HG03039 (cell line): ENCODE measurements at regions not wholly inside any gene's neighbourhood (a gene's known extent, or its start where the extent isn't known, plus 50 kb on each side); places are given as distances from the start of the nearest gene placed in this dataset.

ENCODE experiments used
- ATAC-seq: cut with Tn5 transposase; IDR thresholded peaks from one replicate; pipeline ENCODE4 v1.9.1; 2021; ENCODE audit warnings: mild to moderate bottlenecking, moderate library complexity; ENCODE audit not compliant: unreplicated experiment

- ATAC-seq = no peak
Observed at GRCh38 chr6:137357263-137357947, 136.8 kb downstream of the OLIG3 start.

- ATAC-seq = no peak
Observed at GRCh38 chr6:137353842-137354397, 134.7 kb upstream of the IFNGR1 start.

GRCh38 chr6:137353346-137353745 is 134.2 kb upstream of the IFNGR1 start:
- ATAC-seq = no peak

- no peak for ATAC-seq
Observed at GRCh38 chr6:137352859-137353258, 133.7 kb upstream of the IFNGR1 start.

- no peak for ATAC-seq
Observed at GRCh38 chr6:137351890-137352289, 132.7 kb upstream of the IFNGR1 start.

- ATAC-seq = no peak
Observed at GRCh38 chr6:137350857-137351256, 131.7 kb upstream of the IFNGR1 start.

GRCh38 chr6:137349856-137350830 is 131.0 kb upstream of the IFNGR1 start:
- ATAC-seq = no peak

GRCh38 chr6:137348777-137349176 is 129.6 kb upstream of the IFNGR1 start:
- ATAC-seq = no peak

GRCh38 chr6:137343241-137343640 is 124.1 kb upstream of the IFNGR1 start:
- no peak for ATAC-seq

- no peak for ATAC-seq
Observed at GRCh38 chr6:137342607-137343190, 123.5 kb upstream of the IFNGR1 start.

- ATAC-seq = no peak
Observed at GRCh38 chr6:137341681-137342195, 122.6 kb upstream of the IFNGR1 start.

- no peak for ATAC-seq
Observed at GRCh38 chr6:137339929-137340559, 120.9 kb upstream of the IFNGR1 start.

- ATAC-seq = no peak
Observed at GRCh38 chr6:137334884-137335283, 115.7 kb upstream of the IFNGR1 start.

GRCh38 chr6:137334094-137334493 is 114.9 kb upstream of the IFNGR1 start:
- ATAC-seq = no peak

GRCh38 chr6:137332637-137333280 is 113.6 kb upstream of the IFNGR1 start:
- no peak for ATAC-seq

- no peak for ATAC-seq
Observed at GRCh38 chr6:137323860-137324259, 104.7 kb upstream of the IFNGR1 start.

GRCh38 chr6:137320271-137320670 is 101.1 kb upstream of the IFNGR1 start:
- no peak for ATAC-seq

- ATAC-seq = no peak
Observed at GRCh38 chr6:137316626-137317025, 97.4 kb upstream of the IFNGR1 start.

GRCh38 chr6:137315081-137315480 is 95.9 kb upstream of the IFNGR1 start:
- no peak for ATAC-seq
